ENCODE measurements at regions not wholly inside any gene's neighbourhood (a gene's known extent, or its start where the extent isn't known, plus 50 kb on each side); places are given as distances from the start of the nearest gene placed in this dataset.

- TF ChIP-seq POLR2A (IDR thresholded peaks at IDR 0.05): no peak
- no peak for TF ChIP-seq CTCF (IDR thresholded peaks at IDR 0.05)
Measured at GRCh38 chr1:60575326-60575977, 501.9 kb upstream of the C1orf87 start.
